ENCODE measurements at regions not wholly inside any gene's neighbourhood (a gene's known extent, or its start where the extent isn't known, plus 50 kb on each side); places are given as distances from the start of the nearest gene placed in this dataset.
"Not testable (repeated sequence)": the region's sequence is repeated elsewhere in the genome, so short reads cannot be mapped to it uniquely, and the experiment has no call there.

DNA sequence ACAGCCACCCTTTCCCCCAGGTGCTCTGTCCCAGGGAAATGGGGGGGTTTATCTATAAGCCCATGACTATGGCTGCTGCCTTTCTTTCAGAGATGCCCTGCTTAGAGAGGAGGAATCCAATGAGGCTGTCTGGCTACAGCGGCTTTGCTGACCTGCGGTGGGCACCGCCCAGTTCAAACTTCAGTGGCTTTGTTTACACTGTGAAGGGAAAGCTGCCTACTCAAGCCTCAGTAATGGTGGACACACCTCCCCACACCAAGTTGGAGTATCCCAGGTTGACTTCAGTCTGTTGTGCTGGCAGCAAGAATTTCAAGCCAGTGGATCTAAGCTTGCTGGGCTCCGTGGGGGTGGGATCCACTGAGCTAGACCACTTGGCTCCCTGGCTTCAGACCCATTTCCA is 869.2 kb downstream of the SLC6A15 start:
- H3K4me3 ChIP-seq (ENCODE audit: low read depth, low read length), result no peak overlapping the region
- TF ChIP-seq, protein P1, sequence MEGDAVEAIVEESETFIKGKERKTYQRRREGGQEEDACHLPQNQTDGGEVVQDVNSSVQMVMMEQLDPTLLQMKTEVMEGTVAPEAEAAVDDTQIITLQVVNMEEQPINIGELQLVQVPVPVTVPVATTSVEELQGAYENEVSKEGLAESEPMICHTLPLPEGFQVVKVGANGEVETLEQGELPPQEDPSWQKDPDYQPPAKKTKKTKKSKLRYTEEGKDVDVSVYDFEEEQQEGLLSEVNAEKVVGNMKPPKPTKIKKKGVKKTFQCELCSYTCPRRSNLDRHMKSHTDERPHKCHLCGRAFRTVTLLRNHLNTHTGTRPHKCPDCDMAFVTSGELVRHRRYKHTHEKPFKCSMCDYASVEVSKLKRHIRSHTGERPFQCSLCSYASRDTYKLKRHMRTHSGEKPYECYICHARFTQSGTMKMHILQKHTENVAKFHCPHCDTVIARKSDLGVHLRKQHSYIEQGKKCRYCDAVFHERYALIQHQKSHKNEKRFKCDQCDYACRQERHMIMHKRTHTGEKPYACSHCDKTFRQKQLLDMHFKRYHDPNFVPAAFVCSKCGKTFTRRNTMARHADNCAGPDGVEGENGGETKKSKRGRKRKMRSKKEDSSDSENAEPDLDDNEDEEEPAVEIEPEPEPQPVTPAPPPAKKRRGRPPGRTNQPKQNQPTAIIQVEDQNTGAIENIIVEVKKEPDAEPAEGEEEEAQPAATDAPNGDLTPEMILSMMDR (conservative IDR thresholded peaks at IDR 0.05; ENCODE audit: low read depth, low read length), result no peak
- no peak for DNase-seq (ENCODE audit: low read depth)

GRCh38 chr12:84038242-84038641 is 874.4 kb downstream of the SLC6A15 start:
- no peak overlapping the region for H3K4me3 ChIP-seq (ENCODE audit: low read depth, low read length)
- TF ChIP-seq, protein P1 (conservative IDR thresholded peaks at IDR 0.05; ENCODE audit: low read depth, low read length), result no peak
- DNase-seq (ENCODE audit: low read depth), result no peak

GRCh38 chr12:84036912-84037311 is 875.7 kb downstream of the SLC6A15 start:
- DNase-seq (ENCODE audit: low read depth), result no peak
- no peak overlapping the region for H3K4me3 ChIP-seq (ENCODE audit: low read depth, low read length)
- TF ChIP-seq, protein P1 (conservative IDR thresholded peaks at IDR 0.05; ENCODE audit: low read depth, low read length), result no peak

GRCh38 chr12:84035766-84036165 is 876.8 kb downstream of the SLC6A15 start:
- TF ChIP-seq, protein P1 (conservative IDR thresholded peaks at IDR 0.05; ENCODE audit: low read depth, low read length), result no peak
- no peak for DNase-seq (ENCODE audit: low read depth)
- no peak overlapping the region for H3K4me3 ChIP-seq (ENCODE audit: low read depth, low read length)

DNA sequence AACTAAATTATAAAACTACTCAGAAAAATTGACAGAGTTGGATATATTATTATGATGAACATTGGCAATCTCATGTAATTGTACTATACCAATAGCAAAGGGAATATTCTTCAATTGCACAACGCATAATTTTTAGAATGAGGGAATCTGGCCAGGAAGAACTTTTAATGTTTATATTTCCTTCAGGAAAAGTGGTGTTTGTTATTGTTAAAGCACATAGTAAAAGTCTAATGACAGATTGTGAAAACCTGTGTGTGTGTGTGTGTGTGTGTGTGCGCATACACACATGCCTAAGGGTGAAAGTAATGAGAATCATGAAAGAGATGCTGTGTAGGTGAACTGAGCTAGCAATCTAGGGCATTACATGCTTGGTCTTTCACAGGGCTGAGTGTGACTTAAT is 877.7 kb downstream of the SLC6A15 start:
- no peak overlapping the region for H3K4me3 ChIP-seq (ENCODE audit: low read depth, low read length)
- DNase-seq (ENCODE audit: low read depth), result no peak
- TF ChIP-seq, protein P1 (conservative IDR thresholded peaks at IDR 0.05; ENCODE audit: low read depth, low read length), result no peak

DNA sequence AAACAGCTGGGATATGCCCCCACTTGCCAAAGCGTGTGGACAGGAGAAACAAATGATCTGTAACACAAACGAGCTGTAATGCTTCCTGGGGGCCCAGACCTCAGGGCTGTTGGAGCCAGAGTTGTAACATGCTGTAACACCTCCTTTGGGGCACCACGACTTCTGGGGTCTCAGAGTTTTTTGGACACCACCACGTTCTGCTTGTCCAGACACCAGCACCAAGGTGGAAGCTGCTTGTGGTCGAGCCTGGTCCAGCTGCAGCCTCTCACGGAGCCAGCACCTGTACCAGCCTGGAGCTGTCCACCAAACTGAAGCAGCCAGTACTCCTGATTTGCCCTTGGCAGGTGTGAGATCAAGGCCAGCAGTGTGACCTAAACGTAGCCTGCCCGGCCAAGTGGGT is 879.4 kb downstream of the SLC6A15 start:
- TF ChIP-seq, protein P1 (conservative IDR thresholded peaks at IDR 0.05; ENCODE audit: low read depth, low read length), result no peak
- no peak overlapping the region for H3K4me3 ChIP-seq (ENCODE audit: low read depth, low read length)
- no peak for DNase-seq (ENCODE audit: low read depth)

DNA sequence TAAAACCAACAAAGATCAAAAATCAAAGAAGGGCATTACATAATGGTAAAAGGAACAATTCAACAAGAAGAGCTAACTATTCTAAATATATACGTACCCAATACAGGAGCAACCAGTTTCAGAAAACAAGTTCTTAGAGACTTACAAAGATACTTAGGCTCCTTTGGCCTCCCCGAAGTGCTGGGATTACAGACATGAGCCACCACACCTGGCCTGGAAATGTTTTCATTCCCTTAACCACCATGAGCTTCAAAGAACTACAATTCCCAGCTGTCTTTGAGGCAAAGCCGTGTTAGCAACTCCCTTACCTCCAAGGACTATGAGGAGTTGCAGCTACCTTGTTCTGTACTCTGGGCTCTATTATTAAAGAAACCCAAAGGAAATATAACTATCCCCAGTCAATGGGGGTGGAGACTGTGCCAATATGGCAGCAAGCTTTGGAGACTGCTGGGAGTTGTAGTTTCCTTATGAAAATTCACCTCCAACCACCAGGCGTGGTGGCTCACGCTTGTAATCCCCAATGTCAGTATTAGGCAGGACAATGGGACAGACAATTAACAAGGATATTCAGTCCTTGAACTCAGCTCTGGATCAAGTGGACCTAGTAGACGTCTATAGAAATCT is 893.9 kb downstream of the SLC6A15 start:
- not testable (repeated sequence) for DNase-seq (ENCODE audit: low read depth); H3K4me3 ChIP-seq (ENCODE audit: low read depth, low read length)

Data from epithelial cell of proximal tubule (primary cell).